Mesenchymal stem cell (in vitro differentiated cells and primary cell): ENCODE measurements at regions not wholly inside any gene's neighbourhood (a gene's known extent, or its start where the extent isn't known, plus 50 kb on each side); places are given as distances from the start of the nearest gene placed in this dataset.

ENCODE experiments used
- DNase-seq: peaks from one replicate; pipeline ENCODE4 v3.0.0-alpha.2; 2013
- H2AFZ ChIP-seq: one replicate; pipeline ENCODE4 v1.6.1; 2013; ENCODE audit warnings: low read depth, mild to moderate bottlenecking, control low read depth, inconsistent platforms, low read length, moderate library complexity
- H2AK5ac ChIP-seq: 2 replicates; pipeline ENCODE4 v1.6.1; 2013; ENCODE audit warnings: low read length, moderate library complexity, mild to moderate bottlenecking, inconsistent platforms; ENCODE audit not compliant: severe bottlenecking
- H2BK120ac ChIP-seq: one replicate; pipeline ENCODE4 v1.6.1; 2013; ENCODE audit warnings: low read depth, mild to moderate bottlenecking, inconsistent platforms, low read length, moderate library complexity
- H2BK12ac ChIP-seq, 2 experiments: one replicate each; pipeline ENCODE4 v1.6.1; 2013; ENCODE audit warnings: inconsistent platforms in 2 of 2, low read length in 2 of 2, mild to moderate bottlenecking in 2 of 2, moderate library complexity in 2 of 2, control low read depth in 1 of 2
- H2BK15ac ChIP-seq: one replicate; pipeline ENCODE4 v1.6.1; 2013; ENCODE audit warnings: mild to moderate bottlenecking, low read depth, inconsistent platforms; ENCODE audit not compliant: poor library complexity, severe bottlenecking
- H2BK5ac ChIP-seq: 2 replicates; pipeline ENCODE4 v1.6.1; 2013; ENCODE audit warnings: low read depth, mild to moderate bottlenecking, low read length, control low read depth, inconsistent platforms; ENCODE audit not compliant: poor library complexity, severe bottlenecking
- H3K14ac ChIP-seq, 2 experiments: one replicate each; pipeline ENCODE4 v1.6.1; 2013; ENCODE audit warnings: inconsistent platforms in 2 of 2, low read length in 2 of 2, control low read depth in 1 of 2, mild to moderate bottlenecking in 1 of 2, moderate library complexity in 1 of 2
- H3K18ac ChIP-seq, 2 experiments: one replicate each; pipeline ENCODE4 v1.6.1; 2013; ENCODE audit warnings: inconsistent platforms in 2 of 2, low read length in 2 of 2, control low read depth in 1 of 2, low read depth in 1 of 2, mild to moderate bottlenecking in 1 of 2
- H3K23ac ChIP-seq, 2 experiments: one replicate each; pipeline ENCODE4 v1.6.1; 2013; ENCODE audit warnings: inconsistent platforms in 2 of 2, low read length in 2 of 2, mild to moderate bottlenecking in 2 of 2, moderate library complexity in 2 of 2, control low read depth in 1 of 2
- H3K27ac ChIP-seq: 2 replicates; pipeline ENCODE4 v1.5.1; 2013; ENCODE audit warnings: mild to moderate bottlenecking, moderate library complexity, low read length, control low read depth, inconsistent platforms; ENCODE audit not compliant: poor library complexity, severe bottlenecking
- H3K27me3 ChIP-seq, 2 experiments: 2 replicates each; pipeline versions ENCODE4 v1.6.1 to v1.7.0; 2013; ENCODE audit warnings: low read length in 2 of 2, mild to moderate bottlenecking in 2 of 2, moderate library complexity in 2 of 2, control low read depth in 1 of 2, inconsistent platforms in 1 of 2; ENCODE audit not compliant: control insufficient read depth in 1 of 2, insufficient read depth in 1 of 2
- H3K36me3 ChIP-seq, 2 experiments: 2 replicates each; pipeline versions ENCODE4 v1.6.1 to v1.7.0; 2013; ENCODE audit warnings: low read length in 2 of 2, control low read depth in 1 of 2, inconsistent platforms in 1 of 2, low read depth in 1 of 2, mild to moderate bottlenecking in 1 of 2; ENCODE audit not compliant: insufficient read depth in 2 of 2, control insufficient read depth in 1 of 2
- H3K4ac ChIP-seq, 2 experiments: one replicate each; pipeline ENCODE4 v1.6.1; 2013; ENCODE audit warnings: inconsistent platforms in 2 of 2, low read length in 2 of 2, mild to moderate bottlenecking in 2 of 2, moderate library complexity in 2 of 2, control low read depth in 1 of 2, low read depth in 1 of 2
- H3K4me1 ChIP-seq: 2 replicates; pipeline ENCODE4 v1.6.1; 2013; ENCODE audit warnings: low read depth, low read length, control low read depth; ENCODE audit not compliant: control insufficient read depth, insufficient read depth
- H3K4me2 ChIP-seq: 2 replicates; pipeline ENCODE4 v1.6.1; 2013; ENCODE audit warnings: low read length, mild to moderate bottlenecking, inconsistent platforms; ENCODE audit not compliant: poor library complexity, severe bottlenecking
- H3K4me3 ChIP-seq, 2 experiments: 2 replicates each; pipeline versions ENCODE4 v1.5.1 to v1.7.0; 2013; ENCODE audit warnings: low read length in 2 of 2, mild to moderate bottlenecking in 2 of 2, control low read depth in 1 of 2, low read depth in 1 of 2; ENCODE audit not compliant: insufficient read depth in 1 of 2
- H3K79me1 ChIP-seq: replicated peaks from 2 replicates; pipeline ENCODE4 v1.6.1; 2013; ENCODE audit warnings: mild to moderate bottlenecking, control low read depth, low read length, inconsistent platforms; ENCODE audit not compliant: poor library complexity, severe bottlenecking
- H3K9ac ChIP-seq: 2 replicates; pipeline ENCODE4 v1.7.0; 2013; ENCODE audit warnings: mild to moderate bottlenecking, low read length, moderate library complexity
- H3K9me3 ChIP-seq: 2 replicates; pipeline ENCODE4 v1.7.0; 2013; ENCODE audit warnings: mild to moderate bottlenecking, low read length; ENCODE audit not compliant: control insufficient read depth
- H4K8ac ChIP-seq: one replicate; pipeline ENCODE4 v1.6.1; 2013; ENCODE audit warnings: inconsistent platforms, mild to moderate bottlenecking, low read length, moderate library complexity
- H4K91ac ChIP-seq: one replicate; pipeline ENCODE4 v1.6.1; 2013; ENCODE audit warnings: mild to moderate bottlenecking, low read length, inconsistent platforms
- WGBS: methylation state at CpG from one replicate; pipeline ENCODE4 v1.1.7; 2013; ENCODE audit warnings: mixed read lengths; 5-methylcytosine and 5-hydroxymethylcytosine counted together

GRCh38 chr1:34425046-34425445 lies 248.3 kb downstream of the C1orf94 start:
- Histone ChIP-seq H3K27me3 (peaks cover 0 to 48% of the 10 kb centered on the region in 2 experiments), H3K4me3 (no peak overlapping the region), H3K36me3 (no peaks in the 10 kb centered on the region), H3K9ac (no peak overlapping the region), H2BK5ac (no peak overlapping the region), H2BK15ac (no peak overlapping the region), H3K27ac (no peak overlapping the region), H3K4me1 (no peaks in the 10 kb centered on the region), H2AFZ (no peak overlapping the region), H4K91ac (no peak overlapping the region), H3K4ac (no peak overlapping the region), H2AK5ac (no peak overlapping the region), H2BK12ac (no peak overlapping the region), H3K14ac (no peak overlapping the region), H4K8ac (no peak overlapping the region), H3K4me2 (no peak overlapping the region), H3K9me3 (no peaks in the 10 kb centered on the region), H2BK120ac (no peak overlapping the region), H3K18ac (no peak overlapping the region), H3K23ac (no peak overlapping the region), H3K79me1 (no peaks in the 10 kb centered on the region)
- 71% methylated on average over 4 of the region's 5 CpGs for WGBS
- DNase-seq: no peak

DNA sequence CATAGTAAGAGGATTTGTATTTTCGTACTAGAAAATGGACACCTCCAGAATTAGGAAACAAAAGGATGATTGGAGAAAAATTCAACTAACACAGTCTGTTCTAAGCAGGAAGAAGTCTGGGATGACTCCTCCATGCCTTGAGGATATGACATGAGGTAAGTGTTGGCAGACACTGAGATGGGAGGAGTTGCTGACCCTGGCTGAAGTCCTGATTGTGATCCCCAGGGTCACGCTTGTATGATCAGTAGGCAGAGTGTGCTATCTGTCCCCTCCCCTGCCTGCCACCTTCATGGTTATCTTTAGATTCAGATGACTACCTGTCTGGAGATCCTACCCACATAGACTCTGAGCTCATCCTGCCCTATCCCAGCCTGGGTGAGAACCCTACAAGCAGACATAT lies 249.1 kb downstream of the C1orf94 start:
- Histone ChIP-seq H3K36me3 (no peaks in the 10 kb centered on the region), H3K14ac (no peak overlapping the region), H3K4me3 (no peak overlapping the region), H3K79me1 (no peaks in the 10 kb centered on the region), H3K27ac (no peak overlapping the region), H3K23ac (no peak overlapping the region), H3K4ac (no peak overlapping the region), H2BK12ac (no peak overlapping the region), H2AFZ (no peak overlapping the region), H3K4me2 (no peak overlapping the region), H3K9me3 (no peaks in the 10 kb centered on the region), H3K27me3 (peaks cover 0 to 43% of the 10 kb centered on the region in 2 experiments), H3K18ac (no peak overlapping the region), H2BK15ac (no peak overlapping the region), H4K8ac (no peak overlapping the region), H2AK5ac (no peak overlapping the region), H4K91ac (no peak overlapping the region), H2BK120ac (no peak overlapping the region), H3K4me1 (no peaks in the 10 kb centered on the region), H2BK5ac (no peak overlapping the region), H3K9ac (no peak overlapping the region)
- 27% methylated on average over 2 of the region's 2 CpGs for WGBS
- DNase-seq: no peak

DNA sequence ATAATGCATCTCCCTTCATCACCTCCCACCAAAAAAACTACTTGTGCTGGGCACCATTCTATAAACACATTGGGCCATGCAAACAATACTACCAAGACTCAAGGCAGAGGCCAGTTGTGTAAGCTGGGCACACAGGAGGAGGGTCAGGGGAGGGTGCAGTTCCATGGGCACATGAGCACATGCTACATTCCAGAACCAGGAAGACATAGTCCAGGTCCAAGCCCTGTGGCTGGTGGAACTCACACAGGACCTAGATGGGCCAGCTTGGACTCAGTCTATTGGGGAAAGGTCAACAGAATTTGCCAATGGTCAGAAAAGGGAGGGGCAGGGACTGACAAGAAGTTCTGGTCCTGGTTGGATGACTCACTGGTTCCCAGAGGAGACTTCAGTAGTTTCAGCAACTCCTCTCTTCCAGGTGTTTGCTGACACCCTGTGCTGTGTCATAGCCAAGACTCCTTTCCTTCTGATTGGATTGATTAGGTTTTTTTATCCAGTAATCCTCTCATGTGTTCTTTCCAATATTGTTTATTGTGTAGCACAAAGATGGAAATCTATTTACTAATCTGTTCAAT lies 249.7 kb downstream of the C1orf94 start:
- H4K8ac ChIP-seq: no peak overlapping the region
- no peaks in the 10 kb centered on the region for H3K79me1 ChIP-seq
- no peak overlapping the region for H2AFZ ChIP-seq
- H2BK15ac ChIP-seq: no peak overlapping the region
- H3K14ac ChIP-seq: no peak overlapping the region
- H3K9me3 ChIP-seq: no peaks in the 10 kb centered on the region
- H3K27me3 ChIP-seq: peaks cover 0 to 37% of the 10 kb centered on the region in 2 experiments
- H3K27ac ChIP-seq: no peak overlapping the region
- H3K4me3 ChIP-seq: no peak overlapping the region
- no peak overlapping the region for H3K4ac ChIP-seq
- H3K9ac ChIP-seq: no peak overlapping the region
- H3K18ac ChIP-seq: no peak overlapping the region
- H2AK5ac ChIP-seq: no peak overlapping the region
- no peak overlapping the region for H2BK120ac ChIP-seq
- H3K4me2 ChIP-seq: no peak overlapping the region
- H3K23ac ChIP-seq: no peak overlapping the region
- DNase-seq: no peak
- H2BK12ac ChIP-seq: no peak overlapping the region
- H2BK5ac ChIP-seq: no peak overlapping the region
- no peaks in the 10 kb centered on the region for H3K4me1 ChIP-seq
- no peak overlapping the region for H4K91ac ChIP-seq
- H3K36me3 ChIP-seq: no peaks in the 10 kb centered on the region

GRCh38 chr1:34427170-34427569 lies 250.5 kb downstream of the C1orf94 start:
- Histone ChIP-seq H2AFZ (no peak overlapping the region), H2BK12ac (no peak overlapping the region), H4K8ac (no peak overlapping the region), H3K27me3 (peaks cover 0 to 34% of the 10 kb centered on the region in 2 experiments), H4K91ac (no peak overlapping the region), H2BK5ac (no peak overlapping the region), H3K14ac (no peak overlapping the region), H3K9ac (no peak overlapping the region), H2BK120ac (no peak overlapping the region), H3K9me3 (no peaks in the 10 kb centered on the region), H3K4me3 (no peak overlapping the region), H3K4me1 (no peaks in the 10 kb centered on the region), H3K18ac (no peak overlapping the region), H3K79me1 (no peaks in the 10 kb centered on the region), H3K27ac (no peak overlapping the region), H2BK15ac (no peak overlapping the region), H3K4me2 (no peak overlapping the region), H2AK5ac (no peak overlapping the region), H3K4ac (no peak overlapping the region), H3K23ac (no peak overlapping the region), H3K36me3 (no peaks in the 10 kb centered on the region)
- WGBS: 87% methylated on average over 4 of the region's 4 CpGs
- no peak for DNase-seq
